Subcutaneous abdominal adipose tissue (tissue), 5 donors: ENCODE measurements at regions not wholly inside any gene's neighbourhood (a gene's known extent, or its start where the extent isn't known, plus 50 kb on each side); places are given as distances from the start of the nearest gene placed in this dataset.

Source experiments
- H3K27ac ChIP-seq: one replicate; pipeline ENCODE4 v1.7.0; 2013; ENCODE audit warnings: low read depth, mild to moderate bottlenecking, inconsistent platforms, low read length, moderate library complexity
- H3K27me3 ChIP-seq, 5 donors: one replicate each; pipeline ENCODE4 v1.7.0; 2013; ENCODE audit warnings: low read length in 5 of 5, inconsistent platforms in 1 of 5; ENCODE audit not compliant: control insufficient read depth in 5 of 5, insufficient read depth in 4 of 5
- H3K36me3 ChIP-seq, 5 donors: one replicate each; pipeline ENCODE4 v1.7.0; 2013; ENCODE audit warnings: low read length in 5 of 5; ENCODE audit not compliant: control insufficient read depth in 5 of 5, insufficient read depth in 5 of 5
- H3K4me1 ChIP-seq, 5 donors: one replicate each; pipeline ENCODE4 v1.7.0; 2013; ENCODE audit warnings: low read length in 5 of 5, mild to moderate bottlenecking in 3 of 5, moderate library complexity in 1 of 5; ENCODE audit not compliant: control insufficient read depth in 5 of 5, insufficient read depth in 5 of 5
- H3K4me3 ChIP-seq, 5 donors: one replicate each; pipeline ENCODE4 v1.7.0; 2013; ENCODE audit warnings: low read length in 5 of 5, low read depth in 1 of 5
- H3K9ac ChIP-seq, 5 donors: one replicate each; pipeline ENCODE4 v1.7.0; 2013; ENCODE audit warnings: low read length in 5 of 5, mild to moderate bottlenecking in 4 of 5, moderate library complexity in 3 of 5
- H3K9me3 ChIP-seq, 5 donors: one replicate each; pipeline ENCODE4 v1.7.0; 2013; ENCODE audit warnings: low read length in 5 of 5; ENCODE audit not compliant: control insufficient read depth in 5 of 5
- donor health status: healthy.
- donor health status: healthy.
- donor health status: healthy.
- donor health status: healthy.
- donor health status: healthy.

DNA sequence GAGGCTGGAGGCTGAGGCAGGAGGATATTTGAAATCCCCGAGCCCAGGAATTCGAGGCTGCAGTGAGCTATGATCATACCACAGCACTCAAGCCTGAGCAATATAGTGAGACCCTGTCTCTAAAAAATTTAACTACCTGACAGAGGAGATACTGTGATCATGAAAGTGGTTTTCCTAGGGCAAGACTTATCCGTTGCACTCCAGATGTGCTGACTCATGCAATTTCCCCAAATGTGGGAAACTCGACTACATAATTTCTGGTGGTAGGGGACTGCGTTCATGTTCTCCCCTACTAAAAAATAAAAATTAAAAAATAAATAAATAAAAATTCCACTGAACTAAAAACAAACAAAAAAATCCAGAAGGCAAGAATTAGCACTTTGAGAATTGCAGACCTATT, 271.7 kb downstream of the SHQ1 start:
- Histone ChIP-seq H3K36me3 (no peaks in the 10 kb centered on the region), H3K9ac (no peak overlapping the region), H3K27ac (no peak overlapping the region), H3K4me3 (no peak overlapping the region), H3K27me3 (peaks cover 0 to 6% (median 0%) of the 10 kb centered on the region in 5 donors), H3K4me1 (no peaks in the 10 kb centered on the region), H3K9me3 (no peaks in the 10 kb centered on the region)

DNA sequence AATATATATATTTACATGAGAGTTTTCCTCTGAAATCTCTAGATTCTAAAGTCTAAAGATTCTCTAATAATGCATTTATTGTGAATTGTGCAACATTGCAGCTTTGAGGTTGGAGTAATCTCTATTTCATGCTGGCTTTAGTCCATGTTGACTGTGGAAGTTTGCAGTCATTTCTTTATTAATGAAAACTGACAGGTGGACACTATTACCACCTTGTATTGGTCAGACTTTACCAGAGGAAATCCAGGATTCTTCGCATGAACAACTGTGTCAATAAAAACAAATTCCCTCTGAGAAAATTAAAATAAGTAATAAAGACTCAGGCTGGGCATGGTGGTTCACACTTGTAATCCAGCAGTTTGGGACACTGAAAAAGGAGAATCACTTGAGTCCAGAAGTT, 274.1 kb downstream of the SHQ1 start:
- no peaks in the 10 kb centered on the region for H3K36me3 ChIP-seq
- no peak overlapping the region for H3K27ac ChIP-seq
- no peaks in the 10 kb centered on the region for H3K4me1 ChIP-seq
- no peak overlapping the region for H3K4me3 ChIP-seq
- H3K9ac ChIP-seq: no peak overlapping the region
- no peaks in the 10 kb centered on the region for H3K9me3 ChIP-seq
- peaks cover 0 to 6% (median 0%) of the 10 kb centered on the region in 5 donors for H3K27me3 ChIP-seq

DNA sequence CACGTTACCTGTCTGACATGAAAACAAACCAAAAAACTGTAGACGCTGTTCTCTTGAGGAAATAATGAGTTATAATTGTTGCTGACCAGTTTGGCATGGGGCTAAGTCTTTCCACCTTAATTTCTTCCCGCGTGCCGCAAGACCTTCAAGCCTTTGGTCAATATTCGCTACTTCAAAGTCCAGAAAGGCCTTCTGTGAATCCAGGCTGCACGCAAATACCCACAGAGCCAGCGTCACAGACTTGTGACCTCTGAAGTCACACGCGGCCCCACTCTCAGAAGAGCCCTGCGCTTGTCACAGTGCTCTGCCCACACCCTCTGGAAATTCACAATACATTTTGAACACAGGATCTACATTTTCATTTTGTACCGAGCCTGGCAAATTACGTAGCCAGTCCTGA, 275.2 kb downstream of the SHQ1 start:
- Histone ChIP-seq H3K4me1 (peaks cover 0 to under 1% (median 0%) of the 10 kb centered on the region in 5 donors), H3K9ac (no peak overlapping the region), H3K9me3 (no peaks in the 10 kb centered on the region), H3K27me3 (peaks cover 0 to 6% (median 0%) of the 10 kb centered on the region in 5 donors), H3K36me3 (no peaks in the 10 kb centered on the region), H3K4me3 (no peak overlapping the region), H3K27ac (no peak overlapping the region)

DNA sequence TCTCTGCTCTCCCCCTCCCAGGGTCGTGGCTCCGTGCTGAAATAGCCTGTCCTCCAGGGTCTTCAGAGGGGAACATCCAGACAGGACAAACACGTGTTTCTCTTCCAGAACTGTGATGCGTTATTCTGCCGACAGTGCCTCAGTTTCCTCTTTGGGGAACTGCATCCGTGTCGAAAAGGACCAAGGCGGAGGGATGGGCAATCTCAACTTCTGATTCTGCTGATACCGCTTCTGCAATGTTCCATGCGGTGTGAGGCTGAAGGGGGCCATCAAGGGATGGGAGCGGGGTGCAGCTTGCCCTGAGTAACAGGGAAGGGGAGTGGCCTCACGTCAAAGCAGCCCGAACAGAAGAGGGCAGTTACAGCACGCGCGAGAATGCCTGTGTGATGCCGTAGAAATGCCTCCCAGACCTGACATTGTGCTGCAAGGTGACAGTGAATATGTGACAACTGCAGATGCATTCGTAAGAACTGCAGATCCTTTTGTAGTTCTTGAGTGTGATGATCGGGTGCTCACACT, 275.7 kb downstream of the SHQ1 start:
- H3K4me3 ChIP-seq: no peak overlapping the region
- H3K36me3 ChIP-seq: no peaks in the 10 kb centered on the region
- no peak overlapping the region for H3K9ac ChIP-seq
- no peaks in the 10 kb centered on the region for H3K9me3 ChIP-seq
- peaks cover 0 to 5% (median 4%) of the 10 kb centered on the region in 5 donors for H3K4me1 ChIP-seq
- no peak overlapping the region for H3K27ac ChIP-seq
- peaks cover 0 to 6% (median 0%) of the 10 kb centered on the region in 5 donors for H3K27me3 ChIP-seq

DNA sequence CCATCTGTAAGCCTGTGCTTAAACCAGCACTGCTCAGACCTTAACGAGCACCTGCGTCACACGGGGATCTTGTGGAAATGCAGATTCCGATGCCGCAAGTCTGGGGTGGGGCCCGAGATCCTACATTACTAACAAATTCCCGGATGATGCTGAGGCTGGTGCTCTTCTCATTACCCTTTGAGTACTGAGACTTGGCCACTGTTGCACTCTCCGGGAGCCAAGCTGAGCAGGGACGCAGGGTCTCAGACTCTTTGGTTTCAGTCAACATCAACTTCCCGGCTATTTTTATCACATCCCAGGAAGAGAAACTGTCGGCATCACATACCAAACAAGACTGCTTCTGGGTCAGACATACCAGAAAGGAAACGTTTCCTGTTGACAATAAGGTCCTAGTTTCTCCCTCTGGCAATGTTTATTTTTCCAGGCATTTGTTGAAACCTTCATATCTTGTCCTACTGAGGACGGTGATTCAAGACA, 276.6 kb downstream of the SHQ1 start:
- Histone ChIP-seq H3K27ac (no peak overlapping the region), H3K9me3 (no peaks in the 10 kb centered on the region), H3K9ac (no peak overlapping the region), H3K27me3 (peaks cover 0 to 6% (median 0%) of the 10 kb centered on the region in 5 donors), H3K36me3 (no peaks in the 10 kb centered on the region), H3K4me1 (peaks cover 0 to 11% (median 8%) of the 10 kb centered on the region in 5 donors), H3K4me3 (no peak overlapping the region)

GRCh38 chr3:72571052-72571451, 277.2 kb downstream of the SHQ1 start:
- Histone ChIP-seq H3K4me3 (no peak overlapping the region), H3K36me3 (no peaks in the 10 kb centered on the region), H3K27me3 (peaks cover 0 to 6% (median 0%) of the 10 kb centered on the region in 5 donors), H3K27ac (no peak overlapping the region), H3K9ac (no peak overlapping the region), H3K4me1 (peaks cover 0 to 11% (median 8%) of the 10 kb centered on the region in 5 donors), H3K9me3 (no peaks in the 10 kb centered on the region)

DNA sequence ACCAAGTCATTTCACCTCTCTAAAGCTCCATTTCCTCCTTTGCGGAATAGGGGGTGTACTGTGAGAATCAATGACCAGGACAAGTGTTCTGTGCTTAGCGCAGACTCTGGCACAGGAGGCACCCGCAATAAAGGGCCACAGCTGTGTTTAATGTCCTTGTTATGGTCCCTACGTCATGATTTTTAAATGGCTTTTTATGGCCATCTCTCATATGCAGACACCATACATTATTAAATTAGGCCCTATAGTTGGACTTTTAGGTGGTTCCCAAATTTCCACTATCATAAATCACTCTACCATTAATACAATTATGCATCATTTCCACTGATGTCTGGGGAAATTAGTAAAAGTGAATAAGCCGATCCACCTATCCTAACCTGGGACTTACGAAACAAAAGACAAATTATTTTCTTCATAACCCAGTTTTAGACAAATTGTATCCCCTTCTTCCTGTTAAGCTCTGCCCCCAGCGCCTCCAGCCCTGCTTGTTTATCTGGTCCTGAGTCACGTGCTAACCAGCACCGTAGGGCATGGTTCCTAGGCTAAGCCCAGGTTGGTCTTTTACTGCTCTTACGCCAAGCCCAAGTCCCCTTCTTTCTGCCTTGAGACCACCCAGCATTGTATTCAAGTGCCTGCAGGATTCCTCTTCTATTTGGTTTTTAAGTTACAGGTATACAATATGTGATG, 278.3 kb downstream of the SHQ1 start:
- H3K4me1 ChIP-seq: peaks cover 0 to 11% (median 8%) of the 10 kb centered on the region in 5 donors
- H3K36me3 ChIP-seq: no peaks in the 10 kb centered on the region
- no peak overlapping the region for H3K27ac ChIP-seq
- no peak overlapping the region for H3K4me3 ChIP-seq
- peaks cover 0 to 6% (median 0%) of the 10 kb centered on the region in 5 donors for H3K27me3 ChIP-seq
- no peaks in the 10 kb centered on the region for H3K9me3 ChIP-seq
- H3K9ac ChIP-seq: no peak overlapping the region

GRCh38 chr3:72568083-72568482, 280.2 kb downstream of the SHQ1 start:
- peaks cover 0 to 11% (median 8%) of the 10 kb centered on the region in 5 donors for H3K4me1 ChIP-seq
- no peaks in the 10 kb centered on the region for H3K36me3 ChIP-seq

GRCh38 chr3:72567474-72567873, 280.8 kb downstream of the SHQ1 start:
- H3K9me3 ChIP-seq: peaks cover 0 to 2% (median 0%) of the 10 kb centered on the region in 5 donors
- no peak overlapping the region for H3K27ac ChIP-seq
- H3K4me1 ChIP-seq: peaks cover 0 to 11% (median 8%) of the 10 kb centered on the region in 5 donors
- H3K4me3 ChIP-seq: no peak overlapping the region
- peaks cover 0 to 4% (median 0%) of the 10 kb centered on the region in 5 donors for H3K27me3 ChIP-seq
- H3K36me3 ChIP-seq: no peaks in the 10 kb centered on the region
- H3K9ac ChIP-seq: no peak overlapping the region

More at GRCh38 chr3:72568083-72568482, 280.2 kb downstream of the SHQ1 start:
- Histone ChIP-seq H3K9ac (no peak overlapping the region), H3K9me3 (no peaks in the 10 kb centered on the region), H3K27ac (no peak overlapping the region), H3K4me3 (no peak overlapping the region), H3K27me3 (peaks cover 0 to 6% (median 0%) of the 10 kb centered on the region in 5 donors)

GRCh38 chr3:72565593-72565992, 282.7 kb downstream of the SHQ1 start:
- Histone ChIP-seq H3K4me3 (no peak overlapping the region), H3K4me1 (peaks cover 0 to 11% (median 8%) of the 10 kb centered on the region in 5 donors), H3K27ac (no peak overlapping the region), H3K36me3 (no peaks in the 10 kb centered on the region), H3K9ac (no peak overlapping the region), H3K27me3 (no peaks in the 10 kb centered on the region), H3K9me3 (peaks cover 2 to 9% (median 6%) of the 10 kb centered on the region in 5 donors)
